HEK293T (cell line): ENCODE measurements at regions not wholly inside any gene's neighbourhood (a gene's known extent, or its start where the extent isn't known, plus 50 kb on each side); places are given as distances from the start of the nearest gene placed in this dataset.

Experiments used
- CTCF ChIA-PET: fragments of 350-600 bp; formaldehyde crosslinking; extraction: SDS; loops from one replicate; lab custom pipeline; 2021; ENCODE audit warnings: antibody characterized with exemption, inconsistent platforms; lab: Yijun Ruan, JAX
- POLR2A ChIA-PET: fragments of 350-600 bp; formaldehyde crosslinking; extraction: SDS; loops from one replicate; lab custom pipeline; 2020; ENCODE audit warnings: antibody characterized with exemption, inconsistent platforms; lab: Yijun Ruan, JAX
- DNase-seq: peaks from one replicate; pipeline ENCODE4 v3.0.0; 2012; ENCODE audit warnings: mixed read lengths; ENCODE audit errors: extremely low spot score
- ARNT ChIP-seq: fragments of 450-650 bp; IDR thresholded peaks from 2 replicates; pipeline ENCODE4 v1.6.1; 2017; ENCODE audit warnings: mild to moderate bottlenecking
- BHLHE40 ChIP-seq: fragments of 450-650 bp; IDR thresholded peaks from 2 replicates; pipeline ENCODE4 v1.6.1; 2016; ENCODE audit warnings: mild to moderate bottlenecking, moderate library complexity, borderline replicate concordance
- CTBP1 ChIP-seq: fragments of 450-650 bp; IDR thresholded peaks from 2 replicates; pipeline ENCODE4 v1.6.1; 2016; ENCODE audit warnings: borderline replicate concordance
- ELF4 ChIP-seq: fragments of 450-650 bp; IDR thresholded peaks from 2 replicates; pipeline ENCODE4 v1.6.1; 2017; ENCODE audit warnings: antibody characterized with exemption
- FOXA1 ChIP-seq: fragments of 450-650 bp; IDR thresholded peaks from 2 replicates; pipeline ENCODE4 v1.6.1; 2016; ENCODE audit warnings: mild to moderate bottlenecking
- FOXK2 ChIP-seq: fragments of 450-650 bp; IDR thresholded peaks from 2 replicates; pipeline ENCODE4 v1.6.1; 2016; ENCODE audit warnings: mild to moderate bottlenecking
- FOXM1 ChIP-seq: fragments of 450-650 bp; IDR thresholded peaks from 2 replicates; pipeline ENCODE4 v1.6.1; 2017; ENCODE audit warnings: mild to moderate bottlenecking, borderline replicate concordance
- HDGF ChIP-seq: fragments of 450-650 bp; IDR thresholded peaks from 2 replicates; pipeline ENCODE4 v1.6.1; 2017; ENCODE audit warnings: antibody characterized with exemption, borderline replicate concordance
- L3MBTL2 ChIP-seq: fragments of 450-650 bp; conservative IDR thresholded peaks from 2 replicates; pipeline ENCODE4 v1.6.1; 2016; ENCODE audit warnings: mild to moderate bottlenecking
- LEF1 ChIP-seq: fragments of 450-650 bp; IDR thresholded peaks from 2 replicates; pipeline ENCODE4 v1.6.1; 2017; ENCODE audit warnings: mild to moderate bottlenecking, borderline replicate concordance
- NFRKB ChIP-seq: fragments of 450-650 bp; IDR thresholded peaks from 2 replicates; pipeline ENCODE4 v1.6.1; 2016; ENCODE audit warnings: mild to moderate bottlenecking, moderate library complexity
- PKNOX1 ChIP-seq: fragments of 450-650 bp; IDR thresholded peaks from 2 replicates; pipeline ENCODE4 v1.6.1; 2016
- SP1 ChIP-seq: fragments of 450-650 bp; IDR thresholded peaks from 2 replicates; pipeline ENCODE4 v1.6.1; 2017
- SUZ12 ChIP-seq: fragments of 450-650 bp; IDR thresholded peaks from 2 replicates; pipeline ENCODE4 v1.6.1; 2016; ENCODE audit warnings: mild to moderate bottlenecking
- TARDBP ChIP-seq: fragments of 450-650 bp; IDR thresholded peaks from 2 replicates; pipeline ENCODE4 v1.6.1; 2016
- ZNF384 ChIP-seq: fragments of 450-650 bp; IDR thresholded peaks from 2 replicates; pipeline ENCODE4 v1.6.1; 2016

- POLR2A ChIA-PET = no interaction called here
- TF ChIP-seq ZNF384 = no peak
- no peak for TF ChIP-seq FOXM1
- no peak for TF ChIP-seq CTBP1
- no peak for TF ChIP-seq FOXA1
- no peak for TF ChIP-seq SUZ12
- no peak for TF ChIP-seq BHLHE40
- TF ChIP-seq ELF4 = no peak
- no peak for TF ChIP-seq PKNOX1
- TF ChIP-seq HDGF = no peak
- TF ChIP-seq NFRKB = no peak
- no peak for TF ChIP-seq FOXK2
- no peak for TF ChIP-seq SP1
- no peak for TF ChIP-seq TARDBP
- no peak for TF ChIP-seq L3MBTL2
- no peak for TF ChIP-seq ARNT
- TF ChIP-seq LEF1 = no peak
- CTCF ChIA-PET = no interaction called here
- no peak for DNase-seq
Measured at GRCh38 chr14:71179066-71179465, 271.8 kb downstream of the PCNX1 start.

- no peak for DNase-seq
- TF ChIP-seq PKNOX1 (no peak), NFRKB (no peak), CTBP1 (no peak), ARNT (no peak), HDGF (no peak), SP1 (no peak), SUZ12 (no peak), FOXK2 (no peak), L3MBTL2 (no peak), ELF4 (no peak), BHLHE40 (no peak), ZNF384 (no peak), FOXA1 (no peak), FOXM1 (no peak), LEF1 (no peak)
- CTCF ChIA-PET = interaction anchor here (0.6 kb wide), 1 partner anchor 347 kb away, joined by 3 read pairs; no protein-coding TSS in a partner anchor
- POLR2A ChIA-PET = interaction anchor here (0.9 kb wide), 1 partner anchor 17 kb away, joined by 3 read pairs; no protein-coding TSS in a partner anchor
Measured at GRCh38 chr14:71180397-71180796, 273.1 kb downstream of the PCNX1 start.

- DNase-seq = no peak
- TF ChIP-seq CTBP1 = no peak
- TF ChIP-seq SUZ12 = no peak
- no peak for TF ChIP-seq BHLHE40
- TF ChIP-seq SP1 = no peak
- no peak for TF ChIP-seq ARNT
- TF ChIP-seq FOXK2 = no peak
- no peak for TF ChIP-seq HDGF
- TF ChIP-seq FOXM1 = no peak
- ChIA-PET POLR2A (interaction anchor here (0.9 kb wide), 1 partner anchor 16 kb away, joined by 3 read pairs; no protein-coding TSS in a partner anchor), CTCF (interaction anchor here (0.7 to 0.9 kb wide), 2 partner anchors 10 to 17 kb away, joined by 3 read pairs; no protein-coding TSS in a partner anchor)
Measured at GRCh38 chr14:71181215-71182003, 274.1 kb downstream of the PCNX1 start.

GRCh38 chr14:71183876-71184689 is 276.8 kb downstream of the PCNX1 start:
- CTCF ChIA-PET = no interaction called here
- no peak for DNase-seq
- POLR2A ChIA-PET = no interaction called here

GRCh38 chr14:71185637-71186036 is 278.4 kb downstream of the PCNX1 start:
- ChIA-PET CTCF (no interaction called here), POLR2A (no interaction called here)
- DNase-seq = no peak
- TF ChIP-seq ZNF384 (no peak), FOXA1 (no peak), NFRKB (no peak), L3MBTL2 (no peak), HDGF (no peak), ELF4 (no peak), FOXK2 (no peak), BHLHE40 (no peak), SP1 (no peak), CTBP1 (no peak), SUZ12 (no peak), FOXM1 (no peak), ARNT (no peak), PKNOX1 (no peak)

More at GRCh38 chr14:71183876-71184689, 276.8 kb downstream of the PCNX1 start:
- TF ChIP-seq SUZ12 (no peak), L3MBTL2 (no peak), NFRKB (no peak), PKNOX1 (no peak)
